Natural killer cell (primary cell): ENCODE measurements at regions not wholly inside any gene's neighbourhood (a gene's known extent, or its start where the extent isn't known, plus 50 kb on each side); places are given as distances from the start of the nearest gene placed in this dataset.

Source experiments
- ATAC-seq, 3 donors: fragments of 150-1000 bp in 2 of 3; fragments of 200-7000 bp in 1 of 3; cut with Tn5 transposase; 1 replicate in 1 of 3; 2 replicates in 2 of 3; pipeline ENCODE4 v1.10.0; 2021; ENCODE audit warnings: mild to moderate bottlenecking in 2 of 3, moderate library complexity in 2 of 3
- DNase-seq, 2 donors: peaks; one replicate each; pipeline versions ENCODE4 v3.0.0 to v3.0.0-alpha.2; 2013 to 2021; ENCODE audit warnings: mixed read lengths in 1 of 2
- H3K27ac ChIP-seq: one replicate; pipeline ENCODE4 v1.5.1; 2013; ENCODE audit warnings: mild to moderate bottlenecking, low read length
- H3K27me3 ChIP-seq: one replicate; pipeline ENCODE4 v1.6.1; 2013; ENCODE audit warnings: low read length; ENCODE audit not compliant: control insufficient read depth, insufficient read depth
- H3K36me3 ChIP-seq: one replicate; pipeline ENCODE4 v1.6.1; 2013; ENCODE audit warnings: low read length; ENCODE audit not compliant: control insufficient read depth, insufficient read depth
- H3K4me1 ChIP-seq: one replicate; pipeline ENCODE4 v1.6.1; 2013; ENCODE audit warnings: low read length; ENCODE audit not compliant: control insufficient read depth, insufficient read depth
- H3K4me3 ChIP-seq: one replicate; pipeline ENCODE4 v1.5.1; 2013; ENCODE audit warnings: low read length
- H3K9me3 ChIP-seq: one replicate; pipeline ENCODE4 v1.6.1; 2013; ENCODE audit warnings: low read length; ENCODE audit not compliant: control insufficient read depth, insufficient read depth
- H3K27ac Mint-ChIP-seq, 2 donors: one replicate each; pipeline ENCODE4 v1.8.0; 2022; ENCODE audit warnings: mild to moderate bottlenecking in 2 of 2, mixed read lengths in 2 of 2, moderate library complexity in 1 of 2
- H3K27me3 Mint-ChIP-seq, 2 donors: one replicate each; pipeline ENCODE4 v1.8.0; 2022; ENCODE audit warnings: low read depth in 2 of 2, mixed read lengths in 2 of 2
- H3K36me3 Mint-ChIP-seq: one replicate; pipeline ENCODE4 v1.8.0; 2022; ENCODE audit warnings: mixed read lengths
- H3K4me1 Mint-ChIP-seq, 2 donors: one replicate each; pipeline ENCODE4 v1.8.0; 2022; ENCODE audit warnings: mixed read lengths in 2 of 2
- H3K4me3 Mint-ChIP-seq: one replicate; pipeline ENCODE4 v1.8.0; 2022; ENCODE audit warnings: mild to moderate bottlenecking, moderate library complexity, mixed read lengths
- H3K9me3 Mint-ChIP-seq, 2 donors: one replicate each; pipeline ENCODE4 v1.8.0; 2022; ENCODE audit warnings: mixed read lengths in 2 of 2
- WGBS: methylation state at CpG from one replicate; pipeline ENCODE4 v1.1.7; 2013; ENCODE audit warnings: missing lambda C conversion rate; ENCODE audit not compliant: insufficient coverage; 5-methylcytosine and 5-hydroxymethylcytosine counted together
- intact Hi-C: fragments of 100-400 bp; cut with micrococcal nuclease; formaldehyde crosslinking; loops from one replicate; pipeline ENCODE4 v1.14.2; 2022
- TF ChIP-seq, protein P1 (sequence below): fragments of 200-600 bp; IDR thresholded peaks from one replicate; pipeline ENCODE4 v1.8.0; 2022; ENCODE audit warnings: antibody characterized with exemption

DNA sequence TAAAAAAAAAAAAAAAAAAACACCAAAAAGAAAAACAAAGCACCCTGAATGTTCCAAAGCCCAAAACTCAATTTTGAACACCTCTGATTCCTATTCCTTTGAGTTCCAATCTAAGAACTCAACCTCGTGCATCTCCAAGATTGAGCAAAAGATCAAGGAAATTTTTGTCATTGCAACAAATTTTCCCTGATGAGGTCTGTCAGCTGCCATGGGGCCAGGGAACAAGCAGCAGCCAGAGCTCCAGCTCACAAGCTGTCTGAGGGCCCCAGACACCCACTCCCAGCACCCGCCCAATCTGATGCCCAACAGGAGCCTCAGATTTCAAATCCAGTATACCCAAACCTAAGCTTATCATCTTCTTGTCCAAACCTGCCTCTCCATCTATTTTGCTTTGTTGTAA is 87.6 kb upstream of the ACP3 start:
- no peak overlapping the region for H3K27ac ChIP-seq
- ATAC-seq = no peak
- no peaks in the 10 kb centered on the region for H3K4me1 Mint-ChIP-seq
- no peaks in the 10 kb centered on the region for H3K36me3 ChIP-seq
- no peak overlapping the region for H3K4me3 Mint-ChIP-seq
- no peak overlapping the region for H3K4me3 ChIP-seq
- WGBS = 88% methylated on average over 2 of the region's 2 CpGs
- no peaks in the 10 kb centered on the region for H3K4me1 ChIP-seq
- H3K27me3 Mint-ChIP-seq = peaks cover 10 to 17% of the 10 kb centered on the region in 2 donors
- H3K9me3 ChIP-seq = no peaks in the 10 kb centered on the region
- intact Hi-C loops = no loop called here
- H3K36me3 Mint-ChIP-seq = no peaks in the 10 kb centered on the region
- no peak overlapping the region for H3K27ac Mint-ChIP-seq
- TF ChIP-seq, protein P1, sequence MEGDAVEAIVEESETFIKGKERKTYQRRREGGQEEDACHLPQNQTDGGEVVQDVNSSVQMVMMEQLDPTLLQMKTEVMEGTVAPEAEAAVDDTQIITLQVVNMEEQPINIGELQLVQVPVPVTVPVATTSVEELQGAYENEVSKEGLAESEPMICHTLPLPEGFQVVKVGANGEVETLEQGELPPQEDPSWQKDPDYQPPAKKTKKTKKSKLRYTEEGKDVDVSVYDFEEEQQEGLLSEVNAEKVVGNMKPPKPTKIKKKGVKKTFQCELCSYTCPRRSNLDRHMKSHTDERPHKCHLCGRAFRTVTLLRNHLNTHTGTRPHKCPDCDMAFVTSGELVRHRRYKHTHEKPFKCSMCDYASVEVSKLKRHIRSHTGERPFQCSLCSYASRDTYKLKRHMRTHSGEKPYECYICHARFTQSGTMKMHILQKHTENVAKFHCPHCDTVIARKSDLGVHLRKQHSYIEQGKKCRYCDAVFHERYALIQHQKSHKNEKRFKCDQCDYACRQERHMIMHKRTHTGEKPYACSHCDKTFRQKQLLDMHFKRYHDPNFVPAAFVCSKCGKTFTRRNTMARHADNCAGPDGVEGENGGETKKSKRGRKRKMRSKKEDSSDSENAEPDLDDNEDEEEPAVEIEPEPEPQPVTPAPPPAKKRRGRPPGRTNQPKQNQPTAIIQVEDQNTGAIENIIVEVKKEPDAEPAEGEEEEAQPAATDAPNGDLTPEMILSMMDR = no peak
- H3K27me3 ChIP-seq = no peaks in the 10 kb centered on the region
- H3K9me3 Mint-ChIP-seq = peaks cover 0 to 5% of the 10 kb centered on the region in 2 donors
- DNase-seq = no peak

DNA sequence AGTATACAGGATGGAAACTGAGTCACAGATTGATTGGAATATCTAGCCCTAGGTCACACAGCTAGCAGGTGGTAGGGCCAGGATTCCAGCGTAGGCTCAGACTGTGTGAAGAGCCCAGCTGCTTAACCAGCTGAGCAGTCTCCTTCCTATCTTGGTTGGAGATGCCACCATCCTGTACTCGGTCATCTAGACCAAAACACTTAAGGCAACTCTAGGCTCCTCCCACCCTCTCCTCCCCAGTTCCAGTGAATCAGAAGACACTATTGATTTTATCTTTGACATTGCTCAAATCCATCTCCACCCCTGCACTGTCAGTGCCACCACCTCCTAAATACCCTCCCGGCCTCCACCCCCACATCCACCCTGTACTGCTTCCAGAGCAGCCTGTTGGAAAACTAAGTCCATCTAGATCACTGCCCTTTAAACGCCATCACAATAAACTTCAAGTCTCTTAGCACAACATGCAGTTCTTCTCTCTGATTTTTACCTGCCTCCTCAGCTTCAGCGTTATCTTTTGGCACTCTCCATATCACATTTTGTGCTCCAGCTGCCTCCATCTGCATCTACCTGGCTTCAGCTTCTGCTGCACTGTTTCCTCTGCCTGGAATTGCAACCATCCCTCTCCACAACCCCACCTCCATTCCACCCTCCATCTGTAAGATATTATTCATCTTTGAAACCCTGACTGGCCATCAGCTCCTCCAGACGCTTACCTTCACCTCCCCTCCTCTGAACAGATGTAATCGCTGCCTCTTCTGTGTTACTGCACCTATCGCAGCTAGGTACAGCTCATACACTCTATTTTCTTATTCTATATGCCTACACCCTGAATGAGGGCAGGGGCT is 86.8 kb upstream of the ACP3 start:
- 86% methylated on average over 8 of the region's 8 CpGs for WGBS
- Mint-ChIP-seq H3K27me3 (peaks cover 10 to 17% of the 10 kb centered on the region in 2 donors), H3K4me1 (no peaks in the 10 kb centered on the region)

DNA sequence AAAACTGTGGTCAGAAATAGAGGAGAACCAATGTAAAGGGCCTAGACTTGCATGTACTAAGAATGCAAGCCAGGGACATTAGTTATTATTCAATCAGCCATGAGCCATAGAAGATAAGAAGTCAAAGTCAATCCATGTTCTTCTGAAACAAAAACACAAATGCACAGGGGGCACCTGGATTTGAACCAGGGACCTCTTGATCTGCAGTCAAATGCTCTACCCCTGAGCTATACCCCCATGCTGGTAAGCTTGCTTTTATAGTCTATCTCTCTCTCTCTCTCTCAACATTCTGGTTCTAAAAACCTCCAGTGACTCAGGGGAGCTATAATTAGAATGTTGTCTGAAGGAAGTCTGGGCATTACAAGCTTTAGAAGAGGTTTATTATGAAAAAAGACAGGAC is 85.6 kb upstream of the ACP3 start:
- Mint-ChIP-seq H3K27me3 (peaks cover 10 to 17% of the 10 kb centered on the region in 2 donors), H3K9me3 (peaks cover 0 to 5% of the 10 kb centered on the region in 2 donors), H3K27ac (no peak overlapping the region), H3K36me3 (no peaks in the 10 kb centered on the region), H3K4me1 (no peaks in the 10 kb centered on the region), H3K4me3 (no peak overlapping the region)
- Histone ChIP-seq H3K4me3 (no peak overlapping the region), H3K27ac (no peak overlapping the region), H3K9me3 (no peaks in the 10 kb centered on the region), H3K27me3 (no peaks in the 10 kb centered on the region), H3K4me1 (no peaks in the 10 kb centered on the region), H3K36me3 (no peaks in the 10 kb centered on the region)
- intact Hi-C loops = no loop called here
- ATAC-seq = no peak
- TF ChIP-seq, protein P1 = no peak
- DNase-seq = no peak

More for the DNA sequence above, 86.8 kb upstream of the ACP3 start:
- Histone ChIP-seq H3K4me3 (no peak overlapping the region), H3K9me3 (no peaks in the 10 kb centered on the region), H3K36me3 (no peaks in the 10 kb centered on the region), H3K4me1 (no peaks in the 10 kb centered on the region), H3K27ac (no peak overlapping the region), H3K27me3 (no peaks in the 10 kb centered on the region)
- H3K27ac Mint-ChIP-seq = no peak overlapping the region
- intact Hi-C loops = no loop called here
- no peak for DNase-seq
- H3K4me3 Mint-ChIP-seq = no peak overlapping the region
- no peak for ATAC-seq
- no peaks in the 10 kb centered on the region for H3K36me3 Mint-ChIP-seq
- peaks cover 0 to 5% of the 10 kb centered on the region in 2 donors for H3K9me3 Mint-ChIP-seq
- TF ChIP-seq, protein P1 = no peak
